Activated naive CD4-positive, alpha-beta T cell treated with anti-CD3 and anti-CD28 coated beads, Interleukin-2, amount 10 ng/mL, durations not matched to agents 7 days and 5 days (primary cell): ENCODE measurements at regions not wholly inside any gene's neighbourhood (a gene's known extent, or its start where the extent isn't known, plus 50 kb on each side); places are given as distances from the start of the nearest gene placed in this dataset.
"Not testable (repeated sequence)": the region's sequence is repeated elsewhere in the genome, so short reads cannot be mapped to it uniquely, and the experiment has no call there.

ENCODE experiments used
- CTCF ChIA-PET: fragments of 350-600 bp; sonication (Branson Sonifier 250); formaldehyde crosslinking; loops from one replicate; lab custom pipeline; 2021; ENCODE audit warnings: antibody characterized with exemption; lab: Charles Lee
- DNase-seq: peaks from one replicate; pipeline ENCODE4 v3.0.0-alpha.2; 2020
- H3K27ac Mint-ChIP-seq: one replicate; pipeline ENCODE4 v1.8.0; 2021; ENCODE audit warnings: mild to moderate bottlenecking, moderate library complexity, mixed read lengths
- H3K27me3 Mint-ChIP-seq: one replicate; pipeline ENCODE4 v1.8.0; 2021; ENCODE audit warnings: mild to moderate bottlenecking, mixed read lengths
- H3K36me3 Mint-ChIP-seq: one replicate; pipeline ENCODE4 v1.8.0; 2021; ENCODE audit warnings: mixed read lengths
- H3K4me1 Mint-ChIP-seq: one replicate; pipeline ENCODE4 v1.8.0; 2021; ENCODE audit warnings: mixed read lengths
- H3K4me3 Mint-ChIP-seq: one replicate; pipeline ENCODE4 v1.8.0; 2021; ENCODE audit warnings: mild to moderate bottlenecking, moderate library complexity, mixed read lengths
- H3K9me3 Mint-ChIP-seq: one replicate; pipeline ENCODE4 v1.8.0; 2021; ENCODE audit warnings: mixed read lengths

GRCh38 chr14:76690502-76691105 lies 70.7 kb upstream of the VASH1 start:
- no peak overlapping the region for H3K4me3 Mint-ChIP-seq
- H3K9me3 Mint-ChIP-seq, result peaks cover 5% of the 10 kb centered on the region
- H3K36me3 Mint-ChIP-seq, result no peaks in the 10 kb centered on the region
- no peaks in the 10 kb centered on the region for H3K4me1 Mint-ChIP-seq
- CTCF ChIA-PET, result interaction anchor here (1.5 kb wide), 1 partner anchor 19 kb away, joined by 4 read pairs; no protein-coding TSS in a partner anchor
- H3K27ac Mint-ChIP-seq, result no peak overlapping the region
- peaks cover 20% of the 10 kb centered on the region for H3K27me3 Mint-ChIP-seq
- DNase-seq, result no peak

GRCh38 chr14:76694106-76694505 lies 67.2 kb upstream of the VASH1 start:
- H3K27ac Mint-ChIP-seq, result no peak overlapping the region
- no peaks in the 10 kb centered on the region for H3K4me1 Mint-ChIP-seq
- no peak for DNase-seq
- H3K4me3 Mint-ChIP-seq, result no peak overlapping the region
- H3K36me3 Mint-ChIP-seq, result no peaks in the 10 kb centered on the region
- no peaks in the 10 kb centered on the region for H3K9me3 Mint-ChIP-seq
- CTCF ChIA-PET, result no interaction called here
- H3K27me3 Mint-ChIP-seq, result peaks cover 14% of the 10 kb centered on the region

DNA sequence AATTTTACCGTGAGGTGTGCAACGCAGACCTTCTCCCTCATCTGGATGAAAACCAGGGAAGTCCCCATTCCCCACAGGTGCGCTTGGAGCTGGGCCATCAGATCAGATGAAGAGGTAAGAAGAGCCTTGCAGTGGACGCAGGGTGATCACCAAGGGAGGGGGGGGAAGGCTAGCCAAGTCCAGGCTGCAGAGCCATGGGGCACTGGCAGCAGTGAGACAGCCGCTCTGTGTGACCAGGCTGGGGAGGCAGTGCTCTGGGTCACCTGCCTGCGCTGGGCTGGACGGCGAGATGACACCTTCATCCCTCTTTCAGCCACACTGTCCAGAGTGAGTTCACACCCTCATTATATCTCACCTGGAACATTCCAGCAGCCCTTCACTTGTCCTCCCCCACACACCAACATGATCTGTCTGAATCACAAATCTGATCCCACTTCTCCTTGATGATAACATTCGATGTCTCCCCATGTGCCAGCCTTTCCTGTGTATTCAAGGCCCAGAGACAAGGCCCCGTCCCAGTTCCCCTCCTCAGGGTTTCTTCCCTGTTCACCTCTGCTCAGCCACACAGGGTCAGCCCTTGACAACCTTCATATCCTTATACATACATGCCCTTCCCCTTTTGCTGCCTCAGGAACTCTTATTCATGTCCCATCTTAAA lies 65.9 kb upstream of the VASH1 start:
- H3K36me3 Mint-ChIP-seq, result no peaks in the 10 kb centered on the region
- H3K9me3 Mint-ChIP-seq, result no peaks in the 10 kb centered on the region
- H3K27me3 Mint-ChIP-seq, result peaks cover 10% of the 10 kb centered on the region
- no peak overlapping the region for H3K4me3 Mint-ChIP-seq
- DNase-seq, result no peak
- no peaks in the 10 kb centered on the region for H3K4me1 Mint-ChIP-seq
- no peak overlapping the region for H3K27ac Mint-ChIP-seq
- CTCF ChIA-PET, result no interaction called here

DNA sequence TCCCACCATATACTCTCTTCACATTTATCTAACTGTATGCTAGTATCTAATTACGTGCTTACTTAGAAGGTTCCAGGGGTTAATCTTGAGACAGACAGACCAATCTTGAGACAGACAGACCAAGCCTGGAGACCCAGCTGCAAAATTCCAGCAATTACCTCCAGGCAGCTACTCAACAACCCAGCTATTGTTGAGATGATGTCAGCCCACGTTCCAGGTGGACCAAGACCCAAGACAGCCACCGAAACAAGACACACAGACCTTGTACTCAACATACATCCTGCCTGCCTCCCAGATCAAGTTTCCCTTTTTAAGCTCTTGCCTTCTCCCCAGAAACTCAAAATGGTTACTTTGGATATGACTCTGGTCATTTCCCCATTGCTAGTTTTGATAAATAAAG lies 64.9 kb upstream of the VASH1 start:
- Mint-ChIP-seq H3K27me3 (peaks cover 3% of the 10 kb centered on the region), H3K36me3 (no peaks in the 10 kb centered on the region), H3K4me3 (no peak overlapping the region), H3K9me3 (no peaks in the 10 kb centered on the region), H3K4me1 (no peaks in the 10 kb centered on the region), H3K27ac (no peak overlapping the region)
- CTCF ChIA-PET, result no interaction called here
- no peak for DNase-seq

- H3K36me3 Mint-ChIP-seq, result no peaks in the 10 kb centered on the region
- H3K27me3 Mint-ChIP-seq, result peaks cover 3% of the 10 kb centered on the region
- no peak for DNase-seq
- no peaks in the 10 kb centered on the region for H3K4me1 Mint-ChIP-seq
- no peak overlapping the region for H3K27ac Mint-ChIP-seq
- H3K9me3 Mint-ChIP-seq, result no peaks in the 10 kb centered on the region
- H3K4me3 Mint-ChIP-seq, result no peak overlapping the region
- CTCF ChIA-PET, result no interaction called here
Measured at GRCh38 chr14:76696791-76697190, 64.5 kb upstream of the VASH1 start.

GRCh38 chr14:76697246-76697905 lies 63.9 kb upstream of the VASH1 start:
- H3K27me3 Mint-ChIP-seq, result peaks cover 3% of the 10 kb centered on the region
- no peaks in the 10 kb centered on the region for H3K36me3 Mint-ChIP-seq
- no peaks in the 10 kb centered on the region for H3K9me3 Mint-ChIP-seq
- no peak for DNase-seq
- no peaks in the 10 kb centered on the region for H3K4me1 Mint-ChIP-seq
- no peak overlapping the region for H3K4me3 Mint-ChIP-seq
- CTCF ChIA-PET, result interaction anchor here (2.1 kb wide), 1 partner anchor 14 kb away, joined by 5 read pairs; no protein-coding TSS in a partner anchor
- no peak overlapping the region for H3K27ac Mint-ChIP-seq

GRCh38 chr14:76698191-76698590 lies 63.1 kb upstream of the VASH1 start:
- H3K27ac Mint-ChIP-seq, result no peak overlapping the region
- H3K27me3 Mint-ChIP-seq, result peaks cover 3% of the 10 kb centered on the region
- DNase-seq, result no peak
- no peak overlapping the region for H3K4me3 Mint-ChIP-seq
- no peaks in the 10 kb centered on the region for H3K9me3 Mint-ChIP-seq
- CTCF ChIA-PET, result interaction anchor here (2.1 kb wide), 1 partner anchor 13 kb away, joined by 5 read pairs; no protein-coding TSS in a partner anchor
- no peaks in the 10 kb centered on the region for H3K36me3 Mint-ChIP-seq
- no peaks in the 10 kb centered on the region for H3K4me1 Mint-ChIP-seq

GRCh38 chr14:76698631-76699030 lies 62.6 kb upstream of the VASH1 start:
- peaks cover 3% of the 10 kb centered on the region for H3K27me3 Mint-ChIP-seq
- DNase-seq, result no peak
- no peaks in the 10 kb centered on the region for H3K4me1 Mint-ChIP-seq
- CTCF ChIA-PET, result interaction anchor here (2.1 kb wide), 1 partner anchor 12 kb away, joined by 5 read pairs; no protein-coding TSS in a partner anchor
- H3K4me3 Mint-ChIP-seq, result no peak overlapping the region
- H3K27ac Mint-ChIP-seq, result no peak overlapping the region
- no peaks in the 10 kb centered on the region for H3K36me3 Mint-ChIP-seq
- no peaks in the 10 kb centered on the region for H3K9me3 Mint-ChIP-seq

GRCh38 chr14:76699209-76699938 lies 61.9 kb upstream of the VASH1 start:
- CTCF ChIA-PET, result interaction anchor here (2.1 kb wide), 1 partner anchor 12 kb away, joined by 5 read pairs; no protein-coding TSS in a partner anchor
- Mint-ChIP-seq H3K9me3 (no peaks in the 10 kb centered on the region), H3K36me3 (no peaks in the 10 kb centered on the region), H3K27me3 (peaks cover 9% of the 10 kb centered on the region), H3K4me3 (no peak overlapping the region), H3K27ac (no peak overlapping the region), H3K4me1 (no peaks in the 10 kb centered on the region)
- no peak for DNase-seq

- peaks cover 7% of the 10 kb centered on the region for H3K27me3 Mint-ChIP-seq
- no peak for DNase-seq
- no peaks in the 10 kb centered on the region for H3K36me3 Mint-ChIP-seq
- no peak overlapping the region for H3K27ac Mint-ChIP-seq
- no peaks in the 10 kb centered on the region for H3K4me1 Mint-ChIP-seq
- no peaks in the 10 kb centered on the region for H3K9me3 Mint-ChIP-seq
- no peak overlapping the region for H3K4me3 Mint-ChIP-seq
- CTCF ChIA-PET, result no interaction called here
Measured at GRCh38 chr14:76699939-76700590, 61.2 kb upstream of the VASH1 start.

DNA sequence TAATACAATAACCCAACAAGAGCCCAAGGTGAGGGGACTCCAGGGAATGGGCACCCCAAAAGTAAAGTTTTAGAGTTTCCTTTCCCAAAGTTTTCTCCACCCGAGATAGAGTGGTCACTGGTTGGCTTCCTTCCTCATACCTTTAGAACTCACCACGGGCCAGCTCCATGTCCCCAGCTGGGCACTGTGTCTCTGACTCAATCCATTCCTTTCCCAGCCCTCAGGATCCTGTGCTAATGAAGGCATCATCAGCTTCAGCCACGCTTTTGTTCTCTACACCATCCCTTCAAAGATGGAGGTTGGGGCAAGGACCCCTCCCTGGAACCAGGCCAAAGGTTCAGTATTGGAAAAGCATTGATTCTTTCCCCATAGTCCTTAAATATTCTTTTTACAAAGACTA lies 59.8 kb upstream of the VASH1 start:
- Mint-ChIP-seq H3K27ac (no peak overlapping the region), H3K9me3 (no peaks in the 10 kb centered on the region)

GRCh38 chr14:76701981-76702380 lies 59.3 kb upstream of the VASH1 start:
- Mint-ChIP-seq H3K4me1 (no peaks in the 10 kb centered on the region), H3K9me3 (no peaks in the 10 kb centered on the region), H3K27ac (no peak overlapping the region), H3K27me3 (peaks cover 6% of the 10 kb centered on the region), H3K4me3 (no peak overlapping the region), H3K36me3 (no peaks in the 10 kb centered on the region)
- CTCF ChIA-PET, result no interaction called here
- DNase-seq, result no peak

More for the DNA sequence above, 59.8 kb upstream of the VASH1 start:
- no peak overlapping the region for H3K4me3 Mint-ChIP-seq
- no peaks in the 10 kb centered on the region for H3K36me3 Mint-ChIP-seq
- no peak for DNase-seq
- CTCF ChIA-PET, result no interaction called here
- H3K27me3 Mint-ChIP-seq, result peaks cover 6% of the 10 kb centered on the region
- no peaks in the 10 kb centered on the region for H3K4me1 Mint-ChIP-seq

DNA sequence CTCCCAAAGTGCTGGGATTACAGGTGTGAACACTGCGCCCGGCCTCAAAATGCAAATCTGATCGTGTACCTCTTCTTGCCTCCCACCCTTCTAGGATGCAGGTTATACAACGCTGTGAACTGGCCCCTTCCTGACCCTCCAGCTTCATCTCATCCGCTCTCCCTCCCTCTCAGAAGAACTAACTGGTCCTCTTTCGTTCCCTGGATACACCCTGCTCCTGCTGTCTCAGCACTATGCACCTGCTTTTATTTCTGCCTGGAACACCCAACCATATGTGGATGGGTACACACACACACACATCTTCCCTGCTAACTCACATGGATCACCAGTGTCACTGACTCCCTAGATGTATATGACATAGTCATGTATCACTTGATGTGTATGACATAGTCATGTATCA lies 56.1 kb upstream of the VASH1 start:
- no peak overlapping the region for H3K27ac Mint-ChIP-seq
- no peaks in the 10 kb centered on the region for H3K36me3 Mint-ChIP-seq

GRCh38 chr14:76706207-76706606 lies 55.1 kb upstream of the VASH1 start:
- not testable (repeated sequence) for H3K4me3 Mint-ChIP-seq, H3K27me3 Mint-ChIP-seq, H3K27ac Mint-ChIP-seq, H3K36me3 Mint-ChIP-seq, H3K4me1 Mint-ChIP-seq, H3K9me3 Mint-ChIP-seq, DNase-seq
- CTCF ChIA-PET, result interaction anchor here (1.2 to 7.5 kb wide), 3 partner anchors 79 to 364 kb away, joined by 5 to 127 read pairs (median 88); partner anchors contain the start of gene ANGEL1

More for the DNA sequence above, 56.1 kb upstream of the VASH1 start:
- peaks cover 6% of the 10 kb centered on the region for H3K27me3 Mint-ChIP-seq
- H3K9me3 Mint-ChIP-seq, result no peaks in the 10 kb centered on the region
- no peaks in the 10 kb centered on the region for H3K4me1 Mint-ChIP-seq
- no peak for DNase-seq
- H3K4me3 Mint-ChIP-seq, result no peak overlapping the region
- CTCF ChIA-PET, result interaction anchor here (7.5 kb wide), 1 partner anchor 80 kb away, joined by 127 read pairs; no protein-coding TSS in a partner anchor
